HG03135 (cell line): ENCODE measurements at regions not wholly inside any gene's neighbourhood (a gene's known extent, or its start where the extent isn't known, plus 50 kb on each side); places are given as distances from the start of the nearest gene placed in this dataset.
"Not testable (repeated sequence)": the region's sequence is repeated elsewhere in the genome, so short reads cannot be mapped to it uniquely, and the experiment has no call there.

Experiments used
- ATAC-seq: cut with Tn5 transposase; IDR thresholded peaks from one replicate; pipeline ENCODE4 v1.9.1; 2021; ENCODE audit warnings: mild to moderate bottlenecking, moderate library complexity; ENCODE audit not compliant: unreplicated experiment

- ATAC-seq: no peak
Observed at GRCh38 chr13:110010404-110011138, 224.2 kb upstream of the IRS2 start.

GRCh38 chr13:110008816-110009215, 222.4 kb upstream of the IRS2 start:
- no peak for ATAC-seq

GRCh38 chr13:110006304-110006703, 219.9 kb upstream of the IRS2 start:
- ATAC-seq: no peak

- ATAC-seq: no peak
Observed at GRCh38 chr13:110005563-110005962, 219.2 kb upstream of the IRS2 start.

DNA sequence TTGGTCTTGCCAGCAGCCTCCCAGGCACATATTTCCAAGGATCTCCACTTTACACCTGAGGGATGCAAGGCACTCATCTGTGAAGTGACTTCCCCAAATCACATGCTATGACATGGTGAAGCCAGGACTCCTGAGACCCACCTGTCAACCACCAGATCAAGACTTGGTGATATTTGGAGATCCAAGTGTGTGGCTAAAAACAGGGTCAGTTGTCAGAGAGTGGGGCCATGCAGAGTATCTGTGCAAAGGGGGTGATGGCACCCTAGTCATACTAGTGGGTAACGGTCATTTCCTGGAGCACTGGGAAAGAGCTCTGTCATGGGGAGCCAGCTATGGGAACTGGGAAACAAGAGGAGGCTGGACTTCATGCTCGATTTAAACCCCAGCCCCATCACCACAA, 218.4 kb upstream of the IRS2 start:
- no peak for ATAC-seq

DNA sequence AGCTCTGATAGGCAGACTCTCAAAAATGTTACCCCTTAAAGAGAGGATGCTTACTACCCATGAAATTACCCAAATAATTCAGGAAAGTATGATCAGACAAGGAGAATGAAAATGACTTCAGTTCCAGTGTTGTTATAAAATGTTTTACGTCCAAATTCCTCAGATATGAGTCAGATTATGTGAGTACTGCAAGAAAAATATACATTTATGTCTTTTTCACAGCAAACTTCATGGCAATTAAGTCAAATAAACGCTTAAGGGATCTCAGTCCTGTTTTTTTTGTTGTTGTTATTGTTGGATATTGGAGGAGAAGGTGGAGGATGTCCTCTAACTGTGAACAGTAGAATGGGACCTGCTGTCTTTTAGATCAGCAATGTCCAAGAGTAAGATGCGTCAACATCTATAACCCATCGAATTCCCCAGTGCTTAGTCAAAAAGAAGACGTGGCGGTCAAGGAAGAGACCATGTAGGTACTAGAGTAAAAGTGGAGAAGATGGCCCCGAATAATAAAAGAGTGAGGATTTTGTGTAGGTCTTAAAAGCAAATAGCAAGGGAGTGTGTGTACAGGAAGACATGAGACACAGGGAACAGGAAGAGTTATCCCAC, 215.4 kb upstream of the IRS2 start:
- ATAC-seq: no peak

DNA sequence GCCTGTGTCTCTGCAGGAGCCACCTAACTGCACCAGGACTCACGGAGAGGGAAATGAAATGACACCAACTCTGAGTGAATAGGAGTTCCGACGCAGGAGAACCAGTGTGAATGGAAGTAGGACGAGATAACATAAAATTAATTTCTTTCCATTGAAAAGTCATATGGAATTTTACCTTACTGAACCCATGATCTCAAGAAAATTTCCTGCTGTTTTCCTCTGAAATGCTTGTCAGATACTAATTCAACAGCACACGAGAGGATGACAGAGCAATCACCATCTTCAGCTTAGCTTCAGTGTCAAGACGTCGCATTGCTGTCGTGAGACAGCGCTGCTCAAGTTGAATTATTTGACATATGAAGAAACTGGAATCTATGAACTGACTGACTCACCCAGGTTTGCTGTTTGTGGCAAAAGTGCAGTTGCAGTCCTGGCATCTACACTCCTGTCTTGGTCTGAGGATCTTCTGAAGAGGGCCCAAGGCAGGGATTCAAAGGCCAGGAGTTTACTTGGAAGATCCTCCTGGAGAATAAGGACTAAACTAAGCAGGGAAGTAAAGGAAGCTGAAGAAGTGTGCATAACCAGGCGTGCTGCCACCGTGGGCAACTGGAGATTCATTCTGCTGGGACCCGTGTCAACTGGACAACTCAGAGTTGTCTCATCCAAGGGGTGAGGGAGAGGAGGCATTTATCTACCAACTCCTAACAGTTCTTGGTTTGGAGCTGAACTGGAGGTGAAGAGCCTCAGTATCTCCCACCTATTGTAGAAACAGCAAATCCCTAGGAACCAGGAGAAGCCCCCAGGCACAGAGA, 214.4 kb upstream of the IRS2 start:
- no peak for ATAC-seq

DNA sequence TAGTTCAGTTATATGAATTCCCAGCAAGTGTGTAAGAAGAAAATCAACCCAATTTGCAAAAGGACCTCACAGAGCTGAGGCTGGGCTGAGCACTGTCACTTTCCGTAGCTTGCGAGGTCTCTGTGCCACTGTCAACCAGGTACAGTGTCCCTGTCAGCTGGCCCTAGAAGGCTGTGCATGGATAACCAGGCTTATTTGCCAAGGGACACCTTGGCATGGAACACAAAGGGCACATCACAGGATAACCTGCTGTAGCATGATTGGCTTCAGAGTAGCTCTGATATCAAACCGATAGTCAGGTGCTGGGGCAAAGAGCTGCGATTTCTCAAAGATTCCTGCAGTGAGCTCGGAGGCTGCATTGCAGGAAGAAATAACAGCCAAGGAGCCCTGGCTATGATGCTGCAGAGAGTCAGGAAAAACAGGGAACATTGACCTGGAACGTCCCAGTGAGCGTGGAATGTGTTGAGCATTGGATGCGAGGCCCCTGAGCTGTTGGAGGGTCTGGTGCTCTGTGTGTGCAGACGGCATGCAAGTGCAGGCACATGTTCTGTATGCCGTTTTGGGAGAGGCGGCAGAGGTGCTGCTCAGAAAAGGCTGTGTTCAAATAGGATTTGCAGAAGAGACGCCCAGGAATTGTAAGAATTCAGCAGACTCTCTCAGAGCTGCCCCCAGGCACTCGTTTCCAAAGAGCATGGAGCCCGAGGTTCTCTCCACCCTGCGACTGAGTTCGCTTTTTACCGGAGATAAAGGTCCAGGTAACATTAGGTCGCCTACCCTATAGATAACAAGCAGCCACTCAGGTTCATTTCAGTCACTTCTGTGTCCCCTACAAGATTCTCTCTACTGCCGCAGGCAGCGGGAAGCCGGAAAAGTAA, 213.5 kb upstream of the IRS2 start:
- no peak for ATAC-seq

- no peak for ATAC-seq
Observed at GRCh38 chr13:109998684-109999533, 212.5 kb upstream of the IRS2 start.

- ATAC-seq: no peak
Observed at GRCh38 chr13:109998037-109998436, 211.7 kb upstream of the IRS2 start.

DNA sequence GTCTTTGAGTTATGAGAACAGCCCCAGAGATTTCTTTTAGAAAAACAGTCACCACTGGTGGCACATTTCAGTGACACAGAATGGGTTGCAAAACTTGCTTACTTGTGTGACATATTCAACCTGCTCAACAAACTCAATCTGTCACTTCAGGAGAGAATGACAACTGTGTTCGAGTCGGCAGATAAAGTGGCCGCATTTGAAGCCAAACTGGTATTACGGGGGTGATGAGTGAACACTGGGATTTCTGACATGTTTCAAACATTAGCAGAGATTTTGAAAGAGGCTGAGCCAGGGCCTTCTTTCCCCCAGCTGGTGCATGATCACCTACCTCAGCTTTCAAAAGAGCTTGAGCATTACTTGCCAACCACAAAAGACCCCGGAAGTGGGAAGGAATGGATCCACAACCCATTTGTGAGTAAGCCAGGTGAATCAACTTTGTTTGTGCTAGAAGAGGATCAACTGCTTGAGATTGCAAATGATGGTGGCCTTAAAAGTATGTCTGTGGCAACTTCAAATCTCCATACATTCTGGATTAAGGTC, 210.7 kb upstream of the IRS2 start:
- not testable (repeated sequence) for ATAC-seq

GRCh38 chr13:109996404-109996960, 210.1 kb upstream of the IRS2 start:
- ATAC-seq: no peak

- ATAC-seq: no peak
Observed at GRCh38 chr13:109995578-109995977, 209.2 kb upstream of the IRS2 start.

- no peak for ATAC-seq
Observed at GRCh38 chr13:109990296-109990695, 203.9 kb upstream of the IRS2 start.

- no peak for ATAC-seq
Observed at GRCh38 chr13:109989686-109990085, 203.3 kb upstream of the IRS2 start.

GRCh38 chr13:109989155-109989554, 202.8 kb upstream of the IRS2 start:
- ATAC-seq: no peak

GRCh38 chr13:109986851-109987250, 200.5 kb upstream of the IRS2 start:
- ATAC-seq: no peak

GRCh38 chr13:109985871-109986450, 199.6 kb upstream of the IRS2 start:
- ATAC-seq: no peak

GRCh38 chr13:109983447-109983846, 197.1 kb upstream of the IRS2 start:
- ATAC-seq: no peak
